ENCODE measurements at regions not wholly inside any gene's neighbourhood (a gene's known extent, or its start where the extent isn't known, plus 50 kb on each side); places are given as distances from the start of the nearest gene placed in this dataset.

DNA sequence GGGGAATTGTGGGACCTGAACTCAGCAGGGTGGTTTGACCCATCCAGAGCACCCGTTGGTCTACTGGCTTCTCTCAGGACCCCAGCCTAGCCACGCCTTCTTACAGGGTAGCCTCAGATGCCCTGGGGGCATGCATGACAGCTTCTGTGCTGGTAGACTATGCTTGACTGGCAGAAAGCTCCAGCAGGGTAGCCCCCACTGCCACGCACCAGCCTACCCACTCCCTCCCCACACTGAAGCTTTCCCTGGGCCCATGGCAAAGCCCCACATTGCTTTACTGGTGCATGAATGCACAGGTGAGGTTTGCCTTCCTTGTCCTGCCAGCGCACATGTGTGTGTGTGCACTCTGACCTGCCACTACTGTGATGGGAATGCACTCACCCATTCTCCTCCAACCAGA is 772.2 kb downstream of the LRFN5 start (continued):
- TF ChIP-seq PBX3 (IDR thresholded peaks at IDR 0.05) (no peak), GATA2 (CRISPR knock-in tag; IDR thresholded peaks at IDR 0.05) (no peak), MEF2A (IDR thresholded peaks at IDR 0.05; ENCODE audit: borderline replicate concordance, low read depth) (no peak)
- TF ChIP-seq, protein P1, sequence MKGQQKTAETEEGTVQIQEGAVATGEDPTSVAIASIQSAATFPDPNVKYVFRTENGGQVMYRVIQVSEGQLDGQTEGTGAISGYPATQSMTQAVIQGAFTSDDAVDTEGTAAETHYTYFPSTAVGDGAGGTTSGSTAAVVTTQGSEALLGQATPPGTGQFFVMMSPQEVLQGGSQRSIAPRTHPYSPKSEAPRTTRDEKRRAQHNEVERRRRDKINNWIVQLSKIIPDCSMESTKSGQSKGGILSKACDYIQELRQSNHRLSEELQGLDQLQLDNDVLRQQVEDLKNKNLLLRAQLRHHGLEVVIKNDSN (IDR thresholded peaks at IDR 0.05; ENCODE audit: borderline replicate concordance, low read depth), result no peak

DNA sequence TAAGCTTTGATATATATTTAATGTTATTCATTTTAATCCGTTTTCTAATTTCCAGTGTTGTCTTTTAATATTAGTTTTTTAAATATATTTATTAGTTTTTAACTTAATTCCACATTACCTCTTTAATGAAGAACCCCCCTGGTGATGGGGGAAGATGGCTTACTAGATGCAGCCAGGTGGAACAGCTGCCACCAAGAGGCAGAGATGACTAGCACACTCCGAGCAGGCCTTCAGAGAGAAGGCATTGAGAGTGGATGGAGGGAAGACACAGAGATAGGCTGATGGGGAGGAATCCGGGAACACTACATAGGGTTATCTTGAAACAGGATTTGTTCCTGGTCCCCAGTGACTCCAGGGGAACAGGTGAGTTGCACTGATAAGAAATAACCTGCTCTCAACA is 771.6 kb downstream of the LRFN5 start:
- Histone ChIP-seq H3K9ac (no peak overlapping the region), H2AFZ (ENCODE audit: low read depth) (no peak overlapping the region), H3K4me2 (no peak overlapping the region), H3K9me2 (no peaks in the 10 kb centered on the region), H3K27me3 (ENCODE audit: insufficient read depth) (no peaks in the 10 kb centered on the region), H4K20me1 (ENCODE audit: insufficient read depth) (no peaks in the 10 kb centered on the region), H3K9me3 (no peaks in the 10 kb centered on the region), H3K27ac (ENCODE audit: low read depth in 2 of 2, low read length in 1 of 2) (no peak overlapping the region), H3F3A (replicated peaks; ENCODE audit: insufficient read depth) (no peaks in the 10 kb centered on the region), H3K4me1 (ENCODE audit: control insufficient read depth in 1 of 2, insufficient read depth in 2 of 2, low read depth in 1 of 2, low read length in 1 of 2) (no peaks in the 10 kb centered on the region), H3K79me2 (ENCODE audit: insufficient read depth) (no peaks in the 10 kb centered on the region), H3K36me3 (replicated peaks in 1 of 2; ENCODE audit: control insufficient read depth in 1 of 2, insufficient read depth in 2 of 2, low read length in 1 of 2) (no peaks in the 10 kb centered on the region), H3K4me3 (ENCODE audit: low read depth in 2 of 2, low read length in 1 of 2) (no peak overlapping the region)
- CTCF ChIA-PET, result no interaction called here
- POLR2A ChIA-PET, result no interaction called here
- no peak for DNase-seq
- TF ChIP-seq TCF12 (IDR thresholded peaks at IDR 0.05), result no peak
- TF ChIP-seq JUND (IDR thresholded peaks at IDR 0.05), result no peak
- TF ChIP-seq MXI1 (IDR thresholded peaks at IDR 0.05; ENCODE audit: low read depth, low read length), result no peak
- no peak for TF ChIP-seq EP300 (IDR thresholded peaks at IDR 0.05; ENCODE audit: borderline replicate concordance in 1 of 2, low read depth in 1 of 2, low read length in 1 of 2)
- TF ChIP-seq, protein P1 (IDR thresholded peaks at IDR 0.05; ENCODE audit: borderline replicate concordance, low read depth), result no peak
- 10% methylated on average over 3 of the region's 3 CpGs for WGBS (ENCODE audit: low lambda C conversion rate)

- Histone ChIP-seq H3K4me2 (no peak overlapping the region), H2AFZ (ENCODE audit: low read depth) (no peak overlapping the region), H3K9me3 (no peaks in the 10 kb centered on the region), H3K79me2 (ENCODE audit: insufficient read depth) (no peaks in the 10 kb centered on the region), H3K27ac (ENCODE audit: low read depth in 2 of 2, low read length in 1 of 2) (no peak overlapping the region), H3K9ac (no peak overlapping the region), H3K9me2 (no peaks in the 10 kb centered on the region), H3K4me3 (ENCODE audit: low read depth in 2 of 2, low read length in 1 of 2) (no peak overlapping the region), H3F3A (replicated peaks; ENCODE audit: insufficient read depth) (no peaks in the 10 kb centered on the region), H3K4me1 (ENCODE audit: control insufficient read depth in 1 of 2, insufficient read depth in 2 of 2, low read depth in 1 of 2, low read length in 1 of 2) (no peaks in the 10 kb centered on the region), H3K27me3 (ENCODE audit: insufficient read depth) (no peaks in the 10 kb centered on the region), H3K36me3 (replicated peaks in 1 of 2; ENCODE audit: control insufficient read depth in 1 of 2, insufficient read depth in 2 of 2, low read length in 1 of 2) (no peaks in the 10 kb centered on the region), H4K20me1 (ENCODE audit: insufficient read depth) (no peaks in the 10 kb centered on the region)
- DNase-seq, result no peak
- CTCF ChIA-PET, result no interaction called here
- POLR2A ChIA-PET, result no interaction called here
- no peak for TF ChIP-seq FOSL2 (IDR thresholded peaks at IDR 0.05; ENCODE audit: borderline replicate concordance, low read depth)
- no peak for TF ChIP-seq USF2 (IDR thresholded peaks at IDR 0.05; ENCODE audit: borderline replicate concordance, low read depth, low read length)
- TF ChIP-seq, protein P2, sequence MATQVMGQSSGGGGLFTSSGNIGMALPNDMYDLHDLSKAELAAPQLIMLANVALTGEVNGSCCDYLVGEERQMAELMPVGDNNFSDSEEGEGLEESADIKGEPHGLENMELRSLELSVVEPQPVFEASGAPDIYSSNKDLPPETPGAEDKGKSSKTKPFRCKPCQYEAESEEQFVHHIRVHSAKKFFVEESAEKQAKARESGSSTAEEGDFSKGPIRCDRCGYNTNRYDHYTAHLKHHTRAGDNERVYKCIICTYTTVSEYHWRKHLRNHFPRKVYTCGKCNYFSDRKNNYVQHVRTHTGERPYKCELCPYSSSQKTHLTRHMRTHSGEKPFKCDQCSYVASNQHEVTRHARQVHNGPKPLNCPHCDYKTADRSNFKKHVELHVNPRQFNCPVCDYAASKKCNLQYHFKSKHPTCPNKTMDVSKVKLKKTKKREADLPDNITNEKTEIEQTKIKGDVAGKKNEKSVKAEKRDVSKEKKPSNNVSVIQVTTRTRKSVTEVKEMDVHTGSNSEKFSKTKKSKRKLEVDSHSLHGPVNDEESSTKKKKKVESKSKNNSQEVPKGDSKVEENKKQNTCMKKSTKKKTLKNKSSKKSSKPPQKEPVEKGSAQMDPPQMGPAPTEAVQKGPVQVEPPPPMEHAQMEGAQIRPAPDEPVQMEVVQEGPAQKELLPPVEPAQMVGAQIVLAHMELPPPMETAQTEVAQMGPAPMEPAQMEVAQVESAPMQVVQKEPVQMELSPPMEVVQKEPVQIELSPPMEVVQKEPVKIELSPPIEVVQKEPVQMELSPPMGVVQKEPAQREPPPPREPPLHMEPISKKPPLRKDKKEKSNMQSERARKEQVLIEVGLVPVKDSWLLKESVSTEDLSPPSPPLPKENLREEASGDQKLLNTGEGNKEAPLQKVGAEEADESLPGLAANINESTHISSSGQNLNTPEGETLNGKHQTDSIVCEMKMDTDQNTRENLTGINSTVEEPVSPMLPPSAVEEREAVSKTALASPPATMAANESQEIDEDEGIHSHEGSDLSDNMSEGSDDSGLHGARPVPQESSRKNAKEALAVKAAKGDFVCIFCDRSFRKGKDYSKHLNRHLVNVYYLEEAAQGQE (IDR thresholded peaks at IDR 0.05; ENCODE audit: low read depth, low read length), result no peak
- TF ChIP-seq, protein P3, sequence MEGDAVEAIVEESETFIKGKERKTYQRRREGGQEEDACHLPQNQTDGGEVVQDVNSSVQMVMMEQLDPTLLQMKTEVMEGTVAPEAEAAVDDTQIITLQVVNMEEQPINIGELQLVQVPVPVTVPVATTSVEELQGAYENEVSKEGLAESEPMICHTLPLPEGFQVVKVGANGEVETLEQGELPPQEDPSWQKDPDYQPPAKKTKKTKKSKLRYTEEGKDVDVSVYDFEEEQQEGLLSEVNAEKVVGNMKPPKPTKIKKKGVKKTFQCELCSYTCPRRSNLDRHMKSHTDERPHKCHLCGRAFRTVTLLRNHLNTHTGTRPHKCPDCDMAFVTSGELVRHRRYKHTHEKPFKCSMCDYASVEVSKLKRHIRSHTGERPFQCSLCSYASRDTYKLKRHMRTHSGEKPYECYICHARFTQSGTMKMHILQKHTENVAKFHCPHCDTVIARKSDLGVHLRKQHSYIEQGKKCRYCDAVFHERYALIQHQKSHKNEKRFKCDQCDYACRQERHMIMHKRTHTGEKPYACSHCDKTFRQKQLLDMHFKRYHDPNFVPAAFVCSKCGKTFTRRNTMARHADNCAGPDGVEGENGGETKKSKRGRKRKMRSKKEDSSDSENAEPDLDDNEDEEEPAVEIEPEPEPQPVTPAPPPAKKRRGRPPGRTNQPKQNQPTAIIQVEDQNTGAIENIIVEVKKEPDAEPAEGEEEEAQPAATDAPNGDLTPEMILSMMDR (IDR thresholded peaks at IDR 0.05), result no peak
- TF ChIP-seq, protein P4, sequence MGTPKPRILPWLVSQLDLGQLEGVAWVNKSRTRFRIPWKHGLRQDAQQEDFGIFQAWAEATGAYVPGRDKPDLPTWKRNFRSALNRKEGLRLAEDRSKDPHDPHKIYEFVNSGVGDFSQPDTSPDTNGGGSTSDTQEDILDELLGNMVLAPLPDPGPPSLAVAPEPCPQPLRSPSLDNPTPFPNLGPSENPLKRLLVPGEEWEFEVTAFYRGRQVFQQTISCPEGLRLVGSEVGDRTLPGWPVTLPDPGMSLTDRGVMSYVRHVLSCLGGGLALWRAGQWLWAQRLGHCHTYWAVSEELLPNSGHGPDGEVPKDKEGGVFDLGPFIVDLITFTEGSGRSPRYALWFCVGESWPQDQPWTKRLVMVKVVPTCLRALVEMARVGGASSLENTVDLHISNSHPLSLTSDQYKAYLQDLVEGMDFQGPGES (IDR thresholded peaks at IDR 0.05; ENCODE audit: low read depth, low read length), result no peak
- no peak for TF ChIP-seq NFIC (IDR thresholded peaks at IDR 0.05; ENCODE audit: borderline replicate concordance)
- TF ChIP-seq, protein P1 (IDR thresholded peaks at IDR 0.05; ENCODE audit: borderline replicate concordance, low read depth), result no peak
Measured at GRCh38 chr14:42374332-42374731, 767.7 kb downstream of the LRFN5 start.

Measured in SK-N-SH (cell line).